ENCODE measurements at regions not wholly inside any gene's neighbourhood (a gene's known extent, or its start where the extent isn't known, plus 50 kb on each side); places are given as distances from the start of the nearest gene placed in this dataset.

- TF ChIP-seq POLR2A (IDR thresholded peaks at IDR 0.05), result no peak
- TF ChIP-seq CTCF (IDR thresholded peaks at IDR 0.05), result no peak
- no peak for TF ChIP-seq POLR2AphosphoS5 (IDR thresholded peaks at IDR 0.05; ENCODE audit: insufficient read depth in 1 of 2, low read depth in 1 of 2)
- Histone ChIP-seq H3K9me3 (no peaks in the 10 kb centered on the region), H3K27ac (no peak overlapping the region), H3K4me3 (no peak overlapping the region), H3K36me3 (no peaks in the 10 kb centered on the region), H3K4me1 (no peaks in the 10 kb centered on the region), H3K27me3 (no peaks in the 10 kb centered on the region)
- intact Hi-C loops (cut with DNase I), result no loop called here
- no peak for DNase-seq (ENCODE audit: extremely low spot score in 2 of 2)
Measured at GRCh38 chr5:31083364-31083763, 110.1 kb upstream of the CDH6 start.

- TF ChIP-seq POLR2AphosphoS5 (IDR thresholded peaks at IDR 0.05; ENCODE audit: insufficient read depth in 1 of 2, low read depth in 1 of 2) (no peak), POLR2A (IDR thresholded peaks at IDR 0.05) (no peak), CTCF (IDR thresholded peaks at IDR 0.05) (no peak)
- no peak overlapping the region for H3K27ac ChIP-seq
- no peak for DNase-seq (ENCODE audit: extremely low spot score in 2 of 2)
- no peaks in the 10 kb centered on the region for H3K4me1 ChIP-seq
- intact Hi-C loops (cut with DNase I), result no loop called here
- H3K27me3 ChIP-seq, result no peaks in the 10 kb centered on the region
- H3K4me3 ChIP-seq, result no peak overlapping the region
- no peaks in the 10 kb centered on the region for H3K9me3 ChIP-seq
- no peaks in the 10 kb centered on the region for H3K36me3 ChIP-seq
Measured at GRCh38 chr5:31079668-31080067, 113.8 kb upstream of the CDH6 start.

GRCh38 chr5:31078956-31079355 is 114.5 kb upstream of the CDH6 start:
- no peaks in the 10 kb centered on the region for H3K4me1 ChIP-seq
- no peaks in the 10 kb centered on the region for H3K9me3 ChIP-seq
- no peak overlapping the region for H3K27ac ChIP-seq
- H3K27me3 ChIP-seq, result no peaks in the 10 kb centered on the region
- intact Hi-C loops (cut with DNase I), result no loop called here
- no peak overlapping the region for H3K4me3 ChIP-seq
- no peaks in the 10 kb centered on the region for H3K36me3 ChIP-seq
- DNase-seq (ENCODE audit: extremely low spot score in 2 of 2), result no peak
- no peak for TF ChIP-seq CTCF (IDR thresholded peaks at IDR 0.05)
- TF ChIP-seq POLR2AphosphoS5 (IDR thresholded peaks at IDR 0.05; ENCODE audit: insufficient read depth in 1 of 2, low read depth in 1 of 2), result no peak
- TF ChIP-seq POLR2A (IDR thresholded peaks at IDR 0.05), result no peak

- Histone ChIP-seq H3K4me1 (no peaks in the 10 kb centered on the region), H3K27me3 (no peaks in the 10 kb centered on the region), H3K36me3 (no peaks in the 10 kb centered on the region), H3K4me3 (no peak overlapping the region), H3K9me3 (no peaks in the 10 kb centered on the region), H3K27ac (no peak overlapping the region)
- TF ChIP-seq CTCF (IDR thresholded peaks at IDR 0.05) (no peak), POLR2AphosphoS5 (IDR thresholded peaks at IDR 0.05; ENCODE audit: insufficient read depth in 1 of 2, low read depth in 1 of 2) (no peak), POLR2A (IDR thresholded peaks at IDR 0.05) (no peak)
- intact Hi-C loops (cut with DNase I), result no loop called here
- DNase-seq (ENCODE audit: extremely low spot score in 2 of 2), result no peak
Measured at GRCh38 chr5:31075981-31076380, 117.5 kb upstream of the CDH6 start.

GRCh38 chr5:31068287-31068686 is 125.2 kb upstream of the CDH6 start:
- intact Hi-C loops (cut with DNase I), result no loop called here
- no peak for DNase-seq (ENCODE audit: extremely low spot score in 2 of 2)
- H3K9me3 ChIP-seq, result no peaks in the 10 kb centered on the region
- no peaks in the 10 kb centered on the region for H3K4me1 ChIP-seq
- H3K27ac ChIP-seq, result no peak overlapping the region
- H3K27me3 ChIP-seq, result no peaks in the 10 kb centered on the region
- TF ChIP-seq CTCF (IDR thresholded peaks at IDR 0.05) (no peak), POLR2A (IDR thresholded peaks at IDR 0.05) (no peak), POLR2AphosphoS5 (IDR thresholded peaks at IDR 0.05; ENCODE audit: insufficient read depth in 1 of 2, low read depth in 1 of 2) (no peak)
- H3K4me3 ChIP-seq, result no peak overlapping the region
- no peaks in the 10 kb centered on the region for H3K36me3 ChIP-seq
